Epithelial cell of proximal tubule (primary cell): ENCODE measurements at regions not wholly inside any gene's neighbourhood (a gene's known extent, or its start where the extent isn't known, plus 50 kb on each side); places are given as distances from the start of the nearest gene placed in this dataset.

Experiments used
- DNase-seq: peaks from one replicate; pipeline ENCODE4 v3.0.0-alpha.2; 2011; ENCODE audit warnings: low read depth
- H3K4me3 ChIP-seq: 2 replicates; pipeline ENCODE4 v1.5.1; 2011; ENCODE audit warnings: low read depth, mild to moderate bottlenecking, low read length
- CTCF ChIP-seq: conservative IDR thresholded peaks from 2 replicates; pipeline ENCODE4 v1.5.1; 2012; ENCODE audit warnings: low read depth, mild to moderate bottlenecking, low read length

- DNase-seq = no peak
- no peak for TF ChIP-seq CTCF
- no peak overlapping the region for H3K4me3 ChIP-seq
Observed at GRCh38 chr2:60671966-60672365, 84.1 kb upstream of the PAPOLG start.

- no peak overlapping the region for H3K4me3 ChIP-seq
- peak; percentile 94 for TF ChIP-seq CTCF
- DNase-seq = no peak
Observed at GRCh38 chr2:60674524-60675165, 81.4 kb upstream of the PAPOLG start.

GRCh38 chr2:60675301-60675700 is 80.8 kb upstream of the PAPOLG start:
- H3K4me3 ChIP-seq = no peak overlapping the region

GRCh38 chr2:60676706-60677330 is 79.2 kb upstream of the PAPOLG start:
- H3K4me3 ChIP-seq = no peak overlapping the region
- TF ChIP-seq CTCF = no peak
- DNase-seq = no peak

More at GRCh38 chr2:60675301-60675700, 80.8 kb upstream of the PAPOLG start:
- no peak for DNase-seq
- TF ChIP-seq CTCF = no peak

GRCh38 chr2:60677356-60677755 is 78.7 kb upstream of the PAPOLG start:
- no peak overlapping the region for H3K4me3 ChIP-seq
- no peak for DNase-seq
- TF ChIP-seq CTCF = no peak

GRCh38 chr2:60678551-60678950 is 77.5 kb upstream of the PAPOLG start:
- no peak for TF ChIP-seq CTCF
- H3K4me3 ChIP-seq = no peak overlapping the region
- DNase-seq = no peak

- H3K4me3 ChIP-seq = no peak overlapping the region
- TF ChIP-seq CTCF = no peak
- no peak for DNase-seq
Observed at GRCh38 chr2:60679036-60679780, 76.9 kb upstream of the PAPOLG start.
